ENCODE measurements at regions not wholly inside any gene's neighbourhood (a gene's known extent, or its start where the extent isn't known, plus 50 kb on each side); places are given as distances from the start of the nearest gene placed in this dataset.
A peak's percentile ranks its signal among the peaks of the same experiment; 100 is the strongest.

DNA sequence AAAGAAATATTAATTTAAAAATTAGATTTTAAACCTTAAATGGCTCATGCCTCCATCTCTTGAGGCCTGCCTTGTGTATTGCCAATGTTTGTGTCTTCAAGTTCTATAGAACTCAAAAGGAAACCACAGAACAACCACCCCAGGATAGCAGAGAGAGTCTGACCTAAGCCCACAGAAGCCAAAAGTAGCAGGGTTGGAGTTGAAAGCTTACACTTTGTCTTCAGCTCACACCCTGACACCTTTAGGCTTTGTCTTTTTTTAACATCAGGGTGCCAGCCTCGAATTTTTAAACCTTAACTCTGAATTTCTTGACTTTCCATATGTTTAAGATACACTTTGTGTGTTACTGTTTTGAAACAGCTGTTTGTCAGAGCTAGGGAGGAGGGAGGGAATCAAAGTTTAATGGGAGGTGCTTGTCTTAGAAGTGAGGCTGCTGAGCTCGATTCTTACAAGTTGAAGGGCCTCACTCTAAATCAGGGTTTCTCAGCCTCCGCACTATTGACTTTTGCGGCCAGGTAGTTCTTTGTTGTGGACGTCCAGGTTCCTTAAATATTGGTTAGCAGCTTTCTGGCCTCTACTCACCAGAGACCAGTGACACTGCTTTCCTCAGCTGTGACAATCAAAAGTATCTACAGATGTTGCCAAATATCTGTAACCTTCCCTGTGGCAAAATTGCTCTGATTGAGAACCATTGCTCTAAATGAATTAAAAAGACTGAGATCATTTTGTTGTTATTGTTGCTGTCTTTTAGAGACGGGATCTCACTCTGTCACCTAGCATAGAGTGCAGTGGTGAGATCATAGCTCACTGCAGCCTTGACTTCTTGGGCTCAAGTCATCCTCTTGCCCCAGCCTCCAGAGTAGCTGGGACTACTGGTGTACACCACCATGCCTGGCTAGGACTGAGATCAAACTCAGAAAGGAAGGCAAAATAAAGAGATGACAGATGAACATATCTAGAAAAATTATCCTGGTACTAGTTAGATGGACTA lies 139.2 kb upstream of the EOMES start:
- no peak for DNase-seq (ENCODE audit: low read depth)

DNA sequence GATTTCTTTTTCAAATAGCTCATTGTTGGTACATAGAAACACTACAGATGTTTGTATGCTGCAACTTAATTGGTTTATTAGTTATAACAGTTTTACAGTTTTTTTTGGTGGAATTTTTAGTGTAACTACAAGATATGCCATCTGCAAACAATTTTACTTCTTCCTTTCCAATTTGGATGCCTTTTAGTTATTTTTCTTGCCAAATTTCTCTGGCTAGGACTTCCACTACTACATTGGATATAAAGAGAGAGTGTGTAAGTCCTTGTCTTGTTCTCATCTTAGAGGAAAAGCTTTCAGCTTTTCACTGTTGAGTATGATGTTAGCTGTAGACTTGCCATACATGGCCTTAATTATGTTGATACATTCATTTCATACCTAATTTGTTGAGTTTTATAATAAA lies 143.6 kb upstream of the EOMES start:
- DNase-seq (ENCODE audit: low read depth) = no peak

DNA sequence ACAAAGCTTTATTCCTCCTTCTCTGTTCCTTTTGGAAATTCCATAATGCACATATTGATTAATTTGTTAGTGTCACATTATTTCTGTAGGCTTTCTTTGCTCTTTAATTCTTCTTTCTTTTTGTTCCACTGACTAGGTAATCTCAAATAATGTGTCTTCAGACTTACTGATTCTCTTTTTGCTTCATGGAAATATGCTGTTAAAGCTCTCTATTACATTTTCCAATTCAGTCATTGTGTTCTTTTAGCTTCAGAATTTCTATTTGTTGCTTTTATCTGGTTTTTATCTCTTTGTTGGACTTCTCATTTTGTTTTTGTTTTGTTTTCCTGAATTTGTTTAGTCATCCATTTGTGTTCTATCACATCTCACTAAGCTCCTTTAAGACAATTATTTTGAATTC lies 147.0 kb upstream of the EOMES start:
- DNase-seq (ENCODE audit: low read depth) = no peak

DNA sequence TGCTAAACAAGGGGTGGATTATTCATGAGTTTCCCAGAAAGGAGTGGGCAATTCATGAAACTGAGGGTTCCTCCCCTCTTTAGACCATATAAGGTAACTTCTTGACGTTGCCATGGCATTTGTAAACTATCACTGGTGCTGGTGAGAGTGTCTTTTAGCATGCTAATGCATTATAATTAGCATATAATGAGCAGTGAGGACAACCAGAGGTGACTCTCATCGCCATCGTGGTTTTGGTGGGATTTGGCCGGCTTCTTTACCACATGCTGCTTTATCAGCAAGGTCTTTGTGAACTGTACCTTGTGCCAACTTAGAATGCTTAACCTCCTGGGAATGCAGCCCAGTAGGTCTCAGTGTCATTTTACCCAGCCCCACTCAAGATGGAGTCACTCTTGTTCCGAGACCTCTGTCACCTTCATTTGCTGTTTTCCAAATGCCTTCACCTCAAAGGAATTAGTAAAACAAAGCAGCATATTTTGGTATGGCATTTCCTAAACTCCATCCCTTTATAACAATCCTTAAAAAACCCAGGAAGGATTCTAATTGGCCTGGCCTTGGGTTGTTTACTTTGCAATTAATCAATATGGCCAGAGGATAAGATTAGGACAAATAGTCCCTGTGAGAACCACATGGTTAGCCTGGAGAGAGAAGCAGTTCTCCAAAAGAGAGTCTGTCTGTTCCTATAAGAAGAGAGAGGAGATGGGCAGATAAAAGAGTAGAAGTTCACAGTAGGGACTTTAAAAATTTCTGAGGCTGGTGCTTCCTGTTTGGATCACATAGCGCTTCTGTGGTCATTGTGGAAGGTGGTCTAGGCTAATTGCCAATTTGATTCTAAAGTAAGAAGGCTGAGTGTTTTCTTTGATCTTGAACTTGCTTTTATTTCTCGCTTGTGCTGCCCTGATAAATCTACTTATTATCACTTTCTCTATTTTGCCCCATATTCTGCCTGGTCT lies 155.2 kb upstream of the EOMES start:
- DNase-seq (ENCODE audit: low read depth) = no peak

DNA sequence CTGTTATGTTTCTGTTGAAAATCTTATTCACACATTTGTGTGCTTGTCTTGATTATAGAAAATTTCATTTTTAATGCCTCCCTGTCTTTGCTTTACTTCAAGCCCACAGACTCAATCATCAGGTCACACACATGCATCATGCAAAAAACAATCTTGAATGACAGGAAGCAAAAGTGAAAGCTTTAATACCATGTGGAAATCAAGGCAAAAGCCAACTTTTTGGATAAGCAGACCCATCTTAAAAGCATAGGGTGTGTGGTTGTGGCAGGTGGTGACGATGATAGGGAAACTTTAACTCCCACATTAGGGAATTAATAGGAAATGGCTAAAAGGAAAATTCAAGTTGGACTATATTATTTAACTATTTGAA lies 155.9 kb upstream of the EOMES start:
- no peak for DNase-seq (ENCODE audit: low read depth)

DNA sequence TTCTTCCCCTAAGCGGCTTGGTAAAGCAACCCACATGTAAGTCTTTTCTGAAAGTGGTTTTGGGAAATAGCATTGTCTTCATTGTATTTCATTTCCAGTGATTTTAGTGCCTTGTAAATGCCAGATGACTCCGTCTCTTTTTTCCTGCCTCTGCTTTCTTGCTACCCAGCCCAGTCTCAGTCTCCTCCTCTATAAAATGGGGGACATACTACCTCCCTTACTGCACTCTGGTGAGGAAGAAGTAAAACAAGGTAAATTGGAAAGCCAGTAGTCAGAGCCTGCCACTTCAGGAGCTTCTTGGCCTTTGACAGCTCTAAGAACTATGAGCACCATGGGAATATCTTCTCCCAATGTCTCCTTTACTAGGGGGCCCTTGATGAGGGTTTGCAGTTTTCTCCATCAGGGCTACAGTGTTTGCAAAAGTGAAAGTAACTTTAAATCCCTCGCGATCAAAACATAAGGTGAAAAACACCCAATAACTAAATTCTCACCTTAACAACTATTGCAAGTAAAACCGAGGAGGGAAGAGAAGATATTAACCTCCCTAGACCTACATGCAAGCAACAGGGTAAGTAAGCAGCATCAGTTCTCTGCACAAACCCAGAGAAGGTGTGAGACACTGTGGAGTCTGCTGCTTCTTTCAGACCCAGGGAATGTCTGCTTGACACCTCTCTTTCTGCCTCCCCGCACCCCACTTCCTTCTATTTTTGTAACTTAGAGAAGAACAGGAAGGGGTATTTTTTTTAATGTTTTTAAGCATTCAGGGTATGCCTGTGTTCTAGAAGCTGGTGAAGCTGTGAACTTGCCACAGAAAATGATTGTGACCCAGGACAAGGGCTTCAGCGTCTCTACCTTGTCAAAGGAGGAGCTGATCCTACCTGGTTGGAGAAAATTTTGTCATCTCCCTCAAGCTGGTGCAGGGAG lies 159.1 kb upstream of the EOMES start:
- DNase-seq (ENCODE audit: low read depth) = peak; percentile 28

DNA sequence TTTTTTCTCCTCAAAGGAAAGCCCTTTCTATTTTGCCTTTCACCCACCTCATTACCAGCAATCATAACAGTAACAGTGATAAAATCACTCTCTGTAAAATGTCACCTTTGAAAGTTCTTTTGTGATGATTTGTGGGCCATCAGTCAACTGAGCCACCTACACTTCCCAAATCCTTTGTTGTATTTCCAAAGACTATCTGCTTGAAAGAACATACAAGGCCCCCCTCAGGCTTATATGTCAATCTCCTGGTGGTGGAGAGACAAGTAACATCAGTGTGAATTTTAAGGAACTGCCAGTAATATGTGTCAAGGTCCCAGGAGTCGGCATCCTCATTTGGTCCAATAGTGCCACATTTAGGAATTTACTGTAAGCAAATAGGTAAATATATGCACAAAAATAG lies 161.1 kb upstream of the EOMES start:
- no peak for DNase-seq (ENCODE audit: low read depth)

DNA sequence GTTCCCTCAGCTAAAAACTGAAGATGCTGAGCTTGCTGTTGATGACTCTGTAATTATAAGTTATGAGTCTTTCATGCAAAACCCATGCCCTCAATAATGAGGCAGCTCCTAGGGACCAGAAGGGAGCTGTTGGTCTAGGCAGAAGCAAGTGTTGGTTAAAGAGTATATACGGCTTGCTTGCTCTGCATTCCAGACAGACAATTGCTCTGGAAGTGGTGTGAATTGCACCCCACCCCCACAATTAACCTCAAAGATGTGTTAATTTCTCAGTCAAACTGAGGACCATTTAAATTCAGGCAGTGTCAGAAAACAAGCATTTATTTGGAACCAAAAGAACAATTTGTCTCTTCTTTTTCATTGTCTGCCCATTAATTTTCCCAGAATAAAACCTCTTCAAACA lies 163.5 kb upstream of the EOMES start:
- no peak for DNase-seq (ENCODE audit: low read depth)

DNA sequence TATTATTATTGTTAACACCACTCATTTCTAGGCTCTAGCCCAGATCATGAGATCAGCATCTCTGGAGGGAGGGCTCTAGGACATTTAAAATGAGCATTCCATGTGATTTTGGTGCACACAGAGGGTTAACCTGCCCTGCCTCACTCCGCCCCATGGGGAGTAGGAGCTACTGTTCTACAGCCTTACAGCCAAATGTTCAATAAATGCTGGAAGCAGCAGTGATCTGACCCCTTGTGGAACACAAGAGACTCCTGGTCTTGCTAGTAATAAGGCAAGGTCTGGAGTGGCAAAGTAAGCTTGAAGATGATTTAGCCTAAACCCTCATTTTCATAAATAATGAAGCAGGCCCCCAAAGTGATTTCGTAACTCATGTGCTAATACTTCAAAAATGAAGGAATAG lies 166.4 kb upstream of the EOMES start:
- DNase-seq (ENCODE audit: low read depth) = no peak

DNA sequence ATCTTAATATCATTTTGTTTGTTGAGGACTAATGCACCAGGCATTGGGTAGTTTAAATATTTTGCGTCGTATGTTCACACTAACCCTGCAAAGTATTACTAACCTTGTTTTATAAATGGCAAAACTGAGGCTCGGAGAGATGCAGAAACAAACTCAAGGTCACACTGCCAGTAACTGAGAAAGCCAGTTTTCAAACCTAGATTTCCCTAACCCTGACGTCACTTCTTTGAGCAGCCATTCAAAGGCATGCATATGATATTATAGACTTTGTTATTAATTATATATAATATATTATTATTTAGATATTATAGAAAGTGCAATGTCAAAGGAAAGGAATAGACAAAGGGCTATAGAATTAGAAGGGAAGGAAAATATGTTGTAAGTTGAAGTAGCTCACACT lies 167.6 kb upstream of the EOMES start:
- DNase-seq (ENCODE audit: low read depth) = no peak

DNA sequence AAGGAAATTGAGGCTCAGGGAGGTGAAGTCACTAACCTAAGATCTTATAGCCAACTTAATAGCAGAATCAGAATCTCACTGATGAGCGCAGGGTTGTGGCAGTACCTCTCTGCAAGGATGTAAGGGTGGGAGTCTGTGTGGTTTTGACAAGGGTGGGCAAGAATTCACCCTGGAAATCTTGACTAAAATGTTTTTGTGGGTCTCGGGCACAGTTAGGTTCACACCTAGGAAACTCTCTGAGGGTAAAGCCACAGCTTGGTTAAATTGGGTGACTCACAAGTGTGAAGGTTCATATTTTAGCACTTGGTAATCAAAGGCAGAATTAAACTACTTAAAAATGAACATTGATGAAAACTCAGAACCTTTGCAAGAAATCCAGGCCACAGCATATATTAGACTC lies 178.2 kb upstream of the EOMES start:
- no peak for DNase-seq (ENCODE audit: low read depth)

DNA sequence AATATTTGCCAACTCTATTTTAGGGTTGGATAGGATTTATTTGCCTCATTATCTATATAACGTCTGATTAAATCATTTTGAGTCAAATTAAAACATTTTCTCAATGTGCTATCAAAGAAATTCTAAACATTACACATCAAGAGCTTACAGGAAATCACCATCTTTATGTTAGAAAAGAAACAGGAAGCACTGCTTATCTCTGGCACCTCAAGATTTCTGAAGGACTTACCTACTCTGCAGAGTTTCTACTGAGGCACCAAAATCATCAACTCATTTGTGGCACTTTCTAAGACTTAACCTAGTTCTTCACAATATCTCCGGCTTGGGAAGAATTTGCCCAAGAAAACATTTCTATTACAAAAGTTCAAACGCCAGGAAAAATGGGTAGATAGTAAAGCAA lies 181.3 kb upstream of the EOMES start:
- no peak for DNase-seq (ENCODE audit: low read depth)

DNA sequence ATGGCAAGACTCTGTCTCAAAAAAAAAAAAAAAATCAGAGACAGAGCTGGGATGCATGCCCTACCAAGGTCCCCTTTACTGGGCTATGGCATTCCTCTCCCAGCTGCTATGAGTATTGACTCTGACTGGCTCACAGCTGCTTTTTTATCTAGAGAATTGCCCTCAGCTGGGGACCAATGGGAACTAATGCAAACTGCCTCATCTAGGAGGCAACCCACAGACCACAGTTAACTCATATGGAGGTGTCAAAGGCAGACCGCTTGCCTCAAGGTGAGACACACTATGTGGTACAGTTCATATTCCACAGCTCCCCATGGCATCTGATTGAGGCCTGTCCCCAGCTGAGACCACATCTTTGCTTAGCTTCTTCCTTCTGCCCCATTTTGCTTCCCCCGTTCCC lies 183.5 kb upstream of the EOMES start:
- no peak for DNase-seq (ENCODE audit: low read depth)

DNA sequence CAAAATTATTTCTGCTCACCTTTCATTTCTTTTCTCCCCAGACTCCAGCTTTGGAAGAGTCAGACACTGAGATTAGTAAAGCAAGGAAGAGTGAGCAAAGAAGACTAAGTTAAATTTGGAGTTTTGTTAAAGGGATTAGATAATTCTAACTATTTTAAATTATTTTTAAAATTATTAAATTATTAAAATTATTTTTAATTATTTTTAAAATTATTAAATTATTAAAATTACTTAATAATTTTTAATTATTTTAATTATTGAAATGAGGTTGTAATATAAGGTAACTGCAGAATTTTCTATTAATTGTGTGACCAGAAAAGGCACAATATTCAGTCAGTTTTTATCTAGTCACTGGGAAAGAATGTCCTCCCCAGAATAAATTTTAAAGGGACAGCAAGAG lies 185.0 kb upstream of the EOMES start:
- DNase-seq (ENCODE audit: low read depth) = no peak

DNA sequence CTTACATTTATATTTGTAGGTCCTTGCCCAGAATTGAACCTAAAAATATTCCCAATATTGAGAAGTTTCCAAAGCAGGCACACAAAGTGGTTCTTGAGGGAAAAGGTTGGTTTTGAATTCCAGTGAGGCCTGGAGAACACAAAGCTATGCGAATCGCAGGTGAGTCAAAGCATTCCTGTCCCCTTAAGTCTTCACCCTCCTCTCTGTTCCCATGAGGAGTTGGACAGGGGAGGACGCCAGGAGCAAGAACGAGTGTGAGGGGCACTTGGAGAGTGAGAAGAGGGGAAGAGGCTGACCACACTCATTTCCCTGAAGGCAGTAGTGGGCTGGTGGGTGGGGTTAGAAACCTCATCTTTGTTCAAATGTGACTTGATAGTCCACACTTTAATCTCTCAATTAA lies 185.8 kb upstream of the EOMES start:
- no peak for DNase-seq (ENCODE audit: low read depth)

DNA sequence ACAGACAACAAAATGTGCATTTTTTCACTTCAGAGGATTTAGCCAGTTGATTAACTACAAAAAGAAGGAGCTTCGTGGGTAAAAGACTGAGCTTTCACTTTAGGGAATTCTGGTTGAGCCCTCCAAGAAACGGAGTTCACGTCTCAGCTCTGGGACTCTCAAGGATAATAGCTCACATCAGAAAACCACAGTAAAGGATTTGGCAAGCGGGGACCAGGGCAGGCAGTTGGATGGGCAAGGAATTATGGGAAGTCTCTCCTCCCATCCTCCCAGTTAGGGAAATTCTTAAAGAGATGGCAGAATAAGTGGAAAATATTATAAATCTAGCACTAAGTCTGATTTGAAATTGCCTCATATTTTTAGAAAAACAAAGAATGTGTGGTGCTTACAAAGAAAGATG lies 188.3 kb upstream of the EOMES start:
- DNase-seq (ENCODE audit: low read depth) = no peak

DNA sequence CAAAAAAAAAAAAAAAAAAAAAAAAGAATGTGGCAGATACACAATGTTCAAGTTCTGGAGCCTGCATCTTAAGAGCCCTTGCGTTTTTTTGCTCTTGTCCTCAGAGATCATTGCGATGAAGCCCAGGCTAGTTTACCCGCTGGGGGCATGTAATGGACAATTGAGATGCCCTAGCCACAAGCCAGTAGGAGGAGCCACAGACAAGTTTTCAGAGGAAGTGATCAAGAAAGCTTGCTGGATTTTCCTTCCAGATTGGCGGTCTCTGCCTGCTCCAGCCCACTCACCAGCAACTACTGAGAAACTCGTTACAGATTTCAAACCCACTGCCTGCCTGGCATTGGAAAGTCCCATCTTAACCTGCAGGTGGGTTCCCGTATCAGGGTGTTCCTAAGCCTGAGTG lies 192.1 kb upstream of the EOMES start:
- no peak for DNase-seq (ENCODE audit: low read depth)

DNA sequence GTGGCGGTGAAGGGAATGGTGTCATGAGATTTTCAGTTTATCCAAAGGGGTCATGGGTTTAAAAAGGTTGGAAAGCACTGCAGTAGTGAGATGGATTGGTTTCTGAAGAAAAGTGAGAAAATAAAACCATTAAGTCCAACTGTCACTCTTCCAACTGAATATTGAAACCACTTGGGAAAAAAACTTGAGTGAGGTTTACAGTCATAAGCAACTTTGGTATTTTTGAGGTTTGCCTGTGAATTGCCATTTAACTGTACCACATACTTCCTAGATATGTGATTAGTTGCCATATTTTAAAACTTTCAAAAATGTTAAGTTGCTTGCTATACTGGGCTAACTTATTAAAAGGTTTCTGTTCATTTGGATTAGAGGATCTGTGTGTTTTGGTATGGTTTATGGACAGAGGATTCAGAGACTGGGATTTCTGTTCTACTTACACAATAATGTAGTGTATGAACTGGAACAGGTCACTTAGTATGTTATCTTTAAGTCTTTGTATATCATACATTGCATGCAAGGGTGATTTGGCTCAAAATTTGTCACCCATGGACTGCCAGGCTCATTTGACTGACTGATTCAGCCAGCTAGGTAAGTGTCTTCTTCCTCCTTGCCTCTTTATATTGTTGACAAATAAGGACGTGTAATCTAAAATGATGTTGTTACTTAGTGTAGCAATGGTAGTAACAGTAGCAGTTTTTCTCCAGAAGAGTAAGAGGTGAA lies 201.4 kb upstream of the EOMES start:
- DNase-seq (ENCODE audit: low read depth) = no peak

DNA sequence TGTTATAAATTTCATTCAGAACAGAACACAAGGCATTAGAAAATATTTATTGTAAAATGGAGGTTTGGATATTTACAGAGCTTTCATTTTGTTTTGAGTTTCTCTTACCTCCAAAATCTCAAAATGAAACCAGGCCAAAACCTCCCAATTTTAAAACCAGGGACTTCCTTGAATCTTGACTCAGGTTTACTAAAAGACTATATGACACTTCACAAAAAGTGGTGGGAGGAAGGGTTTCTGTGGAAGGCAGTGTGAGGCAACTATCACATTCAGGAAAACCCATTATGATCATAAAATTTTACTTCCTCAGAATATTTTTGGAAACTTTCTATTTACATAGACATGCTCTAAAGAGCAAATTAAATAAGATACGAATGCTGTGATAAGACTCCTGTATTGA lies 205.8 kb upstream of the EOMES start:
- no peak for DNase-seq (ENCODE audit: low read depth)

DNA sequence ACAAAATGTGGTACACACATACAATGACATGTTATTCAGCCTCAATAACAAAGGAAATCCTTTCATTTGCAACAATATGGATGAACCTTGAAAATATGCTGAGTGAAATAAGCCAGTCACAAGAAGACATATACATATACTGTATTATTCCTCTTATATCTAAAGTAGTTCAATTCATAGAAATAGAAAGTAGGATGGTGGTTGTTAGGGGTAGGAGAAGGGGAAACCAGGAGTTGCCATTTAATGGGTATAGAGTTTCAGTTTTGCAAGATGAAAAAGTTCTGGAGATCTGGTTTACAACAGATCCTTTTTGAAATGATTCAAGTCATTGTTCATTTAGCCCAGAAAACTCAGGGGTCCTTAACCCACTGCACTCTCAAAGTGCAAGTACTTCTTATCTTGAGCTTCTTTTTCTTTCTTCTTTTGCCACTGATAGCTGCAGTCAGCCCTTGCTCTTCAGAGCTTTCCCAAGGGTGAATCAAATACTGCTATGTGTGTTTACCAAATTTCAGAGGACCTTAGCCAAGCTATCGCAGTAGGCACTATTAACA lies 208.0 kb upstream of the EOMES start:
- DNase-seq (ENCODE audit: low read depth) = no peak

DNA sequence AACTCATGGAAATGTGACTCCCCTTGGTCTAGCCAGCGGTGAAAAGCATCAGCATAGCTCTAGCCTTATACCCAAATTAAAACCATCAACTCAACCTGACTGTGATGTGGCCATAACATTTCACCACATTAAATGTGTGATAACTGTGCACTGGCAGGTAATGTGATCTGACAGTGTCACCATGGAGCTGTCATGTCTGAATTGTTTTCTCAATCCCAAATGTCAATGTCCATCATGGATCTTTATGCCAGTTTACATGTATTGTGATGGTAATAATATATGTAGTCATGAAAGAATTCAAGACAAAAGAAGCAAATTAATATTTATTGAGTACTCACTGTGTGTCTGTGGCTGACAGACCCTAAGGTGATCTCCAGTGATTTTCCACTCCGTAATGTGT lies 213.4 kb upstream of the EOMES start:
- DNase-seq (ENCODE audit: low read depth) = no peak

Measured in activated T-cell treated with anti-CD3 and anti-CD28 coated beads for 1 hour (primary cell).